ENCODE measurements at regions not wholly inside any gene's neighbourhood (a gene's known extent, or its start where the extent isn't known, plus 50 kb on each side); places are given as distances from the start of the nearest gene placed in this dataset.

DNA sequence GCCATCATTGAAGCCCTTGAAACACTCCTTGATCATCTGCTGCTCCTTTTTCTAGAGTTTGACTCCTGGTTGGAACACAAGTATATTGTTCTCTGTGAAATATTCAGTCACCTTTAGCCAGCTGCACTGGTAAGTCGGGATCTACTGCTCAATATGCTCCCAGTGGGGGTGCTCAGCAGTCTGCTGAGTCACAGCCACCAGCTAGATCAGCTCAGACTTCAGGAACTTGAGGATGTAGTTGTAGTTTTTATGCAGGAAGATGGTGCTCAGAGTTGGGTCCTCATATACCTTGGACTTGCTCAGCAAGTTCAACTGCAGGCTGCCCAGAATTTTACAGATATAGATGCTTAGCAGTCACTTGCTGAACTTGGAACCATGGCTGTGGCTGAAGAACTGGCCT is 202.5 kb upstream of the RPL34 start:
- TF ChIP-seq CTCF (IDR thresholded peaks at IDR 0.05) = no peak
- TF ChIP-seq POLR2A (IDR thresholded peaks at IDR 0.05; ENCODE audit: low read depth) = no peak
- TF ChIP-seq POLR2AphosphoS5 (IDR thresholded peaks at IDR 0.05) = no peak

Measured in esophagus muscularis mucosa (tissue), 3 donors.